ENCODE measurements at regions not wholly inside any gene's neighbourhood (a gene's known extent, or its start where the extent isn't known, plus 50 kb on each side); places are given as distances from the start of the nearest gene placed in this dataset.
A peak's percentile ranks its signal among the peaks of the same experiment; 100 is the strongest.
"Not testable (repeated sequence)": the region's sequence is repeated elsewhere in the genome, so short reads cannot be mapped to it uniquely, and the experiment has no call there.

- DNase-seq (ENCODE audit: extremely low read depth in 1 of 11, low read depth in 9 of 11, low spot score in 4 of 11) = no peak
Measured at GRCh38 chr3:21892104-21892503, 141.1 kb upstream of the ZNF385D start.

DNA sequence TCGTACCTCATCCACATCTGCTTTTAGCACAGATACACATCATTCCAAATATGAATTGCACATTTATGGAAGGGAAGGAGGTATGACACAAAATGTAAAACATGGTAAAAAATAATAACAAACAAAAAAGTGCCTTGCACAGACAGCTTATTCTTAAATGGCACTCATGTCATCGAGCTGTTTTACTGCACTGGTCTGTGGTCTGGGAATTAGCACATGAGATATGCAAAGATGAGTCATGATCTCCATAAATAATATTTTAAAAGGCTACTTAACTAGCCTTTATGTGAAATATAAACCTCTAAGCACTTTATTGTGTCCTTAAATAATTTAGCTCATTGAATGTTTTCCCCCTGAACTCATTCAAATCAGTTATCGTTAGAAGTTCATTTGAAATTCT, 142.2 kb upstream of the ZNF385D start:
- DNase-seq (ENCODE audit: extremely low read depth in 1 of 11, low read depth in 9 of 11, low spot score in 4 of 11) = no peak

GRCh38 chr3:21894459-21895340, 143.7 kb upstream of the ZNF385D start:
- DNase-seq (ENCODE audit: extremely low read depth in 1 of 11, low read depth in 9 of 11, low spot score in 4 of 11) = no peak

DNA sequence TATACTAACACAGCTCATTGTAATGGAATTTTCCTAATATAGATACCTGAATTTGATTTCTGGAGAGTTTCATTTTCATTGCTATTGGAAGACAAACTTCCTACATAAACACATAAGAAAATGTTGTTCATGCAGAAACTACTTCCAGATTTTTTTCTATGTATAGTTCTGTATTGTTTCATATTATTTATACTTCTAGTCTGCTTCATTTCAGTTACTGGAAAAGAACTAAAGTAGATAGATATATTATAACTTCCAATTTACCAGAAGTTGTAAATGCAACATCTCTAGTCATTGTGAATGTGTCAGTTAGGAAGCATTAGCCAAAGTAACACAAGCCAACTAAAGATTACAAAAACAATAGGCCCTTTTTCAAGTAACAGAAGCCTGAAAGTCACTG, 147.3 kb upstream of the ZNF385D start:
- no peak for DNase-seq (ENCODE audit: extremely low read depth in 1 of 11, low read depth in 9 of 11, low spot score in 4 of 11)

DNA sequence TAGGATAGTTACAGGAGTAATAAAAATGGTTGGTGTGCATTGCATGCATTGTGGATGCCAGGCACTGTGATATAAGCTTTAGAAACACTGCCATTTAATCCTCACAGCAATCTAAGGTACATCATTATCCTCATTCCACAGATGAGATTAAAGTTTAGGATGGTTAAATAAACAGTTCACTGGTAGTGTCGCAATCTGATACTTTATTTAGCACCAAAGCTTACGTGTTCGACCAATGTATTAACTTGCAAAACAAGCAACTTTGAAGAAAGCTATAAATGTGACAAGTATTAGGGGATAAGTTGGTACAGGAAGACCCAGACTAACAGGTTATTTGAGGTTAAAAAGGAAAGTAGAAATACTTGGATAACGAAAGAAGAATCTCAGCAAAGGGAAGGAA, 150.5 kb upstream of the ZNF385D start:
- no peak for DNase-seq (ENCODE audit: extremely low read depth in 1 of 11, low read depth in 9 of 11, low spot score in 4 of 11)

GRCh38 chr3:21902956-21903355, 151.9 kb upstream of the ZNF385D start:
- no peak for DNase-seq (ENCODE audit: extremely low read depth in 1 of 11, low read depth in 9 of 11, low spot score in 4 of 11)

DNA sequence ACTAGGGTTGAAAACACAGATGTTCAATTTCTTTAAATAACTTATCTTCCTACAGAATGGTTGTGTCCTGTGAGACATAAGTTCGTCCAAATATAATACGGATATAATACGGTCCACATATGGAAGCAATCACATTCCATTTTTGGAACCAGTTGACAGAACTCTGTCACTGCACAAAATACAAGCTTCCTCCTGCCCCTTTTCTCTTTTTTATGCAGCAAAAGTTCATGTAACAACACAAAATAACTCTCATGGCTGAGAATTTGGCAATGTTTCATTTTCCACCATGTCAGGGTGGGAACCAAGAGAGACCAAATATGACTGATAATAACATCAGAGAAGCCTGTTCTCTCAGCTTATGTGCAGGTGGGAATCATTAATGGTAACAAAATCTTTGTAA, 158.1 kb upstream of the ZNF385D start:
- DNase-seq (ENCODE audit: extremely low read depth in 1 of 11, low read depth in 9 of 11, low spot score in 4 of 11) = no peak

DNA sequence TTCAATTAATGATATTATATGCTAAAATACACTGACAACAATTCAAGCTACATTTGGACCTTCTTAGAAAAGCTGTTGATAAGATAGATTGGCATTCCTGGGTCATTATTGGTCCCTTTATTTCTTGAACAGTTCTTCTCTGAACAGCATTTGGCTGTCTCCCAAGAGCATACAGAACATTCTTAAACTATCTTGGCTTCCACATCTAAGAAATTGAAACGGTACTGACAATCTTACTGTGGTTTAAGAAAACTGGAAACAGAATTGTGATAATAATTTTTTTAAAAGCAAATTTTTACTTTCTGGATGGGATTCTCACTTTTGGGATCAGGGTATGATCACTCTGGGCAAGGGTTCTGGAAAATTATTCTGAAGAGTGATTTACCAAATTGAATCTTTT, 161.7 kb upstream of the ZNF385D start:
- no peak for DNase-seq (ENCODE audit: extremely low read depth in 1 of 11, low read depth in 9 of 11, low spot score in 4 of 11)

DNA sequence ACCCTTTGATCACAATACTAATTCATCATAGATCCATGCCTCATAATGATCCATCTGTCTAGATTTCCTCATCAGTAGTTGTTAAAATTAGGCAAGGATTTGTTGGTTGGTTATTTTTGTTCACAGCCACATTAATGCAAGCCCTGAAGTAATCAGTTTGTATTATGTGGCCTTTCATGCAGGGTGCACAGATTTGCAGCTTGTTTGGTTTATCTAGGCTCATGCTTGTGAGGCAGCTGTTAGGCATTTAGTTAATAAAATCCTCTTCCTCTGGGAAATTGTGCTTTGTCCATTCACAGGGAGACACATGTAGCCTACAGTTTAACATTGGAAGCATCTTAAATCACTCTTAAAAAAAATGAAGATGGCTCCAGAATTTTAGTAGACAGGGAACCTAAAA, 162.8 kb upstream of the ZNF385D start:
- DNase-seq (ENCODE audit: extremely low read depth in 1 of 11, low read depth in 9 of 11, low spot score in 4 of 11) = no peak

DNA sequence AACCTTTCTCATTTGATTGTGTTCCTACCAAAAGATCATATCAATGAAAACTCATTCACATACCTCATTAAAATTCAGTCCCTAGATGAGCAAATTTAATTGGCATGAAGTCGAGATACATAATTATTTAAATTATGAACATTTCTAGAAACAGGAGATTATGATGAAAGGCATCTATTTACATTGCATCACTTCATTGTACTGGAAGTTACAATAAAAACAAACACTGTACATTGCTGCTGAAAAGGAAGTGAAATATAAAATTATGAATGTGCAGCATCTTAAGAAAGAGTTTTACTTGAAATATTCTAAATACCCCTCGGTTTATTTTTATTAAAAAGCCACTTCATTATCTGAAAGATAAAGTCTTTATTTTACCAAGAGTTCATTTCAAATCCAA, 163.4 kb upstream of the ZNF385D start:
- DNase-seq (ENCODE audit: extremely low read depth in 1 of 11, low read depth in 9 of 11, low spot score in 4 of 11) = no peak

DNA sequence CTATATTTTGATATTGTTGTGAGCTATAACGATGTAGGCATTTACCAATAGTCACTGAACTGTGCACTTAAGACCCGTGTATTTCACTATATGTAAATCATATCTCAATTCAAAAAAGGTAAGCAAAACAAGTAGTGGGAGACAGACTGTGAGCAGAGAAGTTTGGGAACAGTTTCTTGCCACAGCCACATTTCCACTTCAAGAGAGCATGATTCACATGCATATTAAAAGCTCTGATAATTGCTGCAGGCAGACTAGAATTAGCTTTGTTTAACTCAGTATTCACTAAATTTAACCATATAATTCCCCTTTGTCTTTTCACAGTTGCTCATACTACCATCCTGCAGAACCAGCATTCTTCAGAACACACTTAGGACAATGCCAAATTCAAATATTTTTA, 168.4 kb upstream of the ZNF385D start:
- no peak for DNase-seq (ENCODE audit: extremely low read depth in 1 of 11, low read depth in 9 of 11, low spot score in 4 of 11)

DNA sequence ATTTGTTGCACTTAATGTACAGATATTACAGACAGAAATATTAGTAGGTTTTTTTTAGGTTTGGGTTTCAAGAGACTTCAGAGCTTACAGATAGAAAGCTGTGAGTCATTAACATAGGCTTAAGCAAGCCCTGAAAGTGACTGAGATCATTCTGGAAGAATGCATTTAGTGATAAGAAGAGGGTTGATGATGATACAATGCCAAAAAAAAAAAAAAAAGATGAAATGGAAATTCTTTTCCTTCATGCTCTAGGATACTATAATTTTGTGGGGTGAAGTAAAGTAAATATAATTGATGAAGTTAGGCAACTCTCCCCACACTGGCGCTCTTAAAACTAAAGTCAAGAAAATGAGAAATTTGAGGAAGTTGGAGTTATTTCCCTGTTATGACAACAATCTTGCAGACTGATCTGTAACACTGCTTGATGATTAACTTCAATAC, 169.4 kb upstream of the ZNF385D start:
- no peak for DNase-seq (ENCODE audit: extremely low read depth in 1 of 11, low read depth in 9 of 11, low spot score in 4 of 11)

DNA sequence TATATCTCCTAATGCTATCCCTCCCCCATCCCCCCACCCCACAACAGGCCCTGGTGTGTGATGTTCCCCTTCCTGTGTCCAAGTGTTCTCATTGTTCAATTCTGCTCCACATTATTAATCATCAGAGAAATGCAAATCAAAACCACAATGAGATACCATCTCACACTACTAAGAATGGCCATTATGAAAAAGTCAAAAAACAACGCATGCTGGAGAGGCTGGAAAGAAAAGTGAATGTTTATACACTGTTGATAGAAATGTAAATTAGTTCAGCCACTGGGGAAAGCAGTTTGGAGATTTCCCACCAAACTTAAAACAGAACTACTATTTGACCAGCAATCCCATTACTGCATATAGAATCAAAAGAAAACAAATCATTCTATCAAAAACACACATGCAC, 172.1 kb upstream of the ZNF385D start:
- not testable (repeated sequence) for DNase-seq (ENCODE audit: extremely low read depth in 1 of 11, low read depth in 9 of 11, low spot score in 4 of 11)

DNA sequence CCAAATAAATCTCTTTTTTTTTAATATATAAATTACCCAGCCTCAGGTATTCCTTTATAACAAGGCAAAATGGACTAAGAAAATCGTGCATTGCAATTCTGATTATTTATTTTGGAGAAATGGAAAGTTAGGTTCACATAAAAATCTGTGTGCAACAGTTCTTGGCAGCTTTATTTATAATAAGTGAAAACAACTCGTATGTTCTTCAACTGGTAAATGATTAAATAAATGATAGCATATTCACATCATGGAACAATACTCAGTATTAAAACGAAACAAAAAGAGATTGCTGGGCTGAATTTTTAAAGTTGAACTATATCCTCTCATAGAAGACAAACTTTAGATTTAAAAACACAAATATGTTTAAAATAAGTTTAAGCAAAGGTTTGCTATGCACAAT, 176.3 kb upstream of the ZNF385D start:
- DNase-seq (ENCODE audit: extremely low read depth in 1 of 11, low read depth in 9 of 11, low spot score in 4 of 11) = no peak

DNA sequence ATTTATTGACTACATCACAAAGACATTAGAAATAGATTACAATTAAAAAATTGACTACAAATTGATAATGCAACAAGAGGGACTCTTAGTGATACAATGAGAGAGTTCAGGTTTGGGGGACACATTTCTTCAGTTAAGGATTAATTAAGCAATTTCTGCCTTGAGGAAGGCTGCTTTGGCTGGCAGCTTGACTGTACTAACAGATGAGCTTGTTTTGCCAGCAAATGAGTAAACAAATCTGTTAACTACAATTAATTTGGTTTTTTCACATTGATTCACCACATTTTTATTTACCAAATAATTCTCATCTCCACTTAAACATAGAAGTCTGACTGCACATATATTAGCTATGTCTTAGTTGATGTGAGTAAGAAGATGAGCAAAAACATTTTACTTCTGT, 183.6 kb upstream of the ZNF385D start:
- DNase-seq (ENCODE audit: extremely low read depth in 1 of 11, low read depth in 9 of 11, low spot score in 4 of 11) = no peak

DNA sequence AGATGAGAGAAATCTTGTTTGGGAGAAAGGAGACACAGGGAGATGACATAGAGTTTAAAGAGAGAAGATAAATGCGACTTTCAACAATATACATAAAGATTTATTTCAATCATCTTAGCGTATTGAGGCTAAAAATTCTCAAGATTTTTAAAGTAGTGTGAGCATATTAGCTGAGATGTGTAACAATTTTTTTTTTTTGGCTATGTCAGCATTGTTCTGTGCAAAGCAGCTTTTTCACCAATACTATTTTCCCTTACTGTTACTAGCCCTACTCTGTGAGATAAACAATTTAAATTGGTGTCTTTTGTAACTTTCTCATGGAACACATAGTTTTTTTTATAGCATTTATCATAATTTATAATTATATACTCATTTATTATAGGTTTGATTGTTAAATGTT, 185.2 kb upstream of the ZNF385D start:
- no peak for DNase-seq (ENCODE audit: extremely low read depth in 1 of 11, low read depth in 9 of 11, low spot score in 4 of 11)

DNA sequence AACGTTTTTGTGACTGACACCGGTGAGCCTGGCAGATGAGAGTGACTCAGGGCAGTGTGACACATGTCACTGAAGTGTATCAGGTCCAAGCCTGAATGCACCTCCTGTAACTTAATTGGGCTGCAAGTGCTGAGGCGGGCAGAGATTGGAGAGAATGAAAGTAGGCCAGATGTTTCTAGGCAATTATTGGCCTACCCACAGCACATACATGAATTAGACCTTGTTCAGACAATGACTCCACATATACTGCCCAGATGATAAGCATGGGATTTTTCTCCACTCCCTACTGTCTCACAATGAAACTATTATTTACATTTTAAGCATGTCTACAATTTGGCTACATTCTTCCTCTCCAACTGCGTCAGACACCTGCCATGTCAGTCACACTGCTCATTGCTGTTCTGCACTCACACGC, 187.3 kb upstream of the ZNF385D start:
- DNase-seq (ENCODE audit: extremely low read depth in 1 of 11, low read depth in 9 of 11, low spot score in 4 of 11) = no peak

- DNase-seq (ENCODE audit: extremely low read depth in 1 of 11, low read depth in 9 of 11, low spot score in 4 of 11) = no peak
Measured at GRCh38 chr3:21942328-21942727, 191.3 kb upstream of the ZNF385D start.

GRCh38 chr3:21944251-21944650, 193.2 kb upstream of the ZNF385D start:
- DNase-seq (ENCODE audit: extremely low read depth in 1 of 11, low read depth in 9 of 11, low spot score in 4 of 11) = peak in 2 of 11 donors; percentile 4 to 14

DNA sequence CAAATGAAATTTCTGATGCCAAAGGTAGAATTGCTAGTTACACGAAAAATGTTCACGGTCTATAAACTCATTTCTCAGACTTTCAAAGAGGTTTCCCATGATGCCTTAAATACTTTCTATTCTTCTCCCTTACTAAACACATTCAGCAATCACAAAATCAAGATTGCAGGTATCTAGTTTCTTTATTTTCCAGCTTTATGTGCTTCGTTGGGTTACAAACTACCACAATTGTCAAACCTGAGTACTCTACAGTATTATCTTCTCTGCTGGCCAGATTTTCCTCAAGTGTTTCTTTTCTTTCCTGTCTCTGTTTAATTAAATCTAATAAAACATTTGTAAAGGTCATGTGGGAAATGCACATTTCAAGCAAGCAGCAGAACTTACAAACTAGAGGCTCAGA, 201.8 kb upstream of the ZNF385D start:
- DNase-seq (ENCODE audit: extremely low read depth in 1 of 11, low read depth in 9 of 11, low spot score in 4 of 11) = peak in 2 of 11 donors; percentile 4

DNA sequence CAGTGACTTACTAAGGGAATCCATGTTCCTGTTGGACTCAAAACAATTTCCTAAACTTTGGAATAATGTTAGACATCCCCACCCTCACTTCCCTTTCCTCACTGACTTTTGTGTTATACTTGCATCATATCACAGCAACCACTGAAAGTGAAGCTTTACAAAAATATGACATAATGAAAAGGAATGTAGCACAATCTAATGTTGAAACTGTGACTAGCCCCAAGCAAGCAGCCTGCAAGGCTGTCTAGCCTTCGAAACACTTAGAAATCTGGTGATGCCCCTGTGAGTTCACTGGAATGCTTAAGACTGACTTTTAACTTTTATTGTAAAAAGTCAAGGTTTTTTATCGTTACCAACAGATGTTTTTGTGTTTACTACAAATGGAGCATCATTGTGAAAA, 203.7 kb upstream of the ZNF385D start:
- DNase-seq (ENCODE audit: extremely low read depth in 1 of 11, low read depth in 9 of 11, low spot score in 4 of 11) = no peak
